ENCODE measurements at regions not wholly inside any gene's neighbourhood (a gene's known extent, or its start where the extent isn't known, plus 50 kb on each side); places are given as distances from the start of the nearest gene placed in this dataset.

DNA sequence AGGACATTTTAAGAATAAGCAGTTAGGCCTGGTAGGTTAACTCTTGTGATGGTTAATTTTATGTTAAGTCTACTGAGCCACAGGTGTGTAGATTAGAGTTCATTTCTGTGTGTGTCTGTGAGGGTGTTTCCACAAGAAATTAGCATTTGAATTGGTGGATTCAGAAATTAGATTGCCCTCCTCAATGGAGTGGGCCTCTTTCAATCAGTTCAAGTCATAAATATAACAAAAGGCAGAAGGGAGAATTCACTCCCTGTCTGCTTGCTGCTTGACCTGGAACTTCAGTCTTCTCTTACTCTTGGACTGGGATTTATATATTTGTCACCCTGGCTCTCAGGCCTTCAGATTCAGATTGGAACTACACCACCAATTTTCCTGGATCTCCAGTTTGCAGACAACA, 55.3 kb upstream of the POM121L12 start:
- no peak for DNase-seq (ENCODE audit: low read depth in 1 of 2, low spot score in 2 of 2)
- Histone ChIP-seq H3K9me3 (replicated peaks) (peaks cover 5% of the 10 kb centered on the region), H3K27me3 (replicated peaks) (no peaks in the 10 kb centered on the region), H3K36me3 (no peaks in the 10 kb centered on the region), H3K4me1 (replicated peaks) (no peaks in the 10 kb centered on the region), H3K4me3 (no peak overlapping the region), H3K27ac (no peak overlapping the region)

DNA sequence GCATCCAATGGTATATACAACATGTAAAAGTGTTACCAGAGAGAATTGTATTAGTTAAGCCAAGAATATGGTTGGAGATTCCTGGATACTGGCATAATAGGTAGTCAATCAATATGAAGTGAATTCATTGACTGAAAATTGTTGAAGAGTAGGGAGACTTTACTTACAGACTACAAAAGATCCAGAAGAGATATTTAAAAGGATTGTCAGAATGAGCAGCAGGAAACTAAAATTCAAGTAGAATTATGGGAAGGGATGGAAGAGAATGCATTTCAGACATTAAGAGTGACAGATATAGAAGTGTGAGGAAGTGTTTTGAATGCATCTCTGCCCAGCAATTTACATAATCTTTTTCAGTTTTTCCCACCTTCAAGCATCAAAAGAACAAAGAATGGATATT, 62.3 kb upstream of the POM121L12 start:
- DNase-seq (ENCODE audit: low read depth in 1 of 2, low spot score in 2 of 2) = no peak
- H3K4me3 ChIP-seq = no peak overlapping the region
- H3K27me3 ChIP-seq (replicated peaks) = no peaks in the 10 kb centered on the region
- no peak overlapping the region for H3K27ac ChIP-seq
- peaks cover 2% of the 10 kb centered on the region; the same call in 1 of the 2 replicates for H3K9me3 ChIP-seq (replicated peaks)
- H3K4me1 ChIP-seq (replicated peaks) = no peaks in the 10 kb centered on the region
- H3K36me3 ChIP-seq = no peaks in the 10 kb centered on the region

DNA sequence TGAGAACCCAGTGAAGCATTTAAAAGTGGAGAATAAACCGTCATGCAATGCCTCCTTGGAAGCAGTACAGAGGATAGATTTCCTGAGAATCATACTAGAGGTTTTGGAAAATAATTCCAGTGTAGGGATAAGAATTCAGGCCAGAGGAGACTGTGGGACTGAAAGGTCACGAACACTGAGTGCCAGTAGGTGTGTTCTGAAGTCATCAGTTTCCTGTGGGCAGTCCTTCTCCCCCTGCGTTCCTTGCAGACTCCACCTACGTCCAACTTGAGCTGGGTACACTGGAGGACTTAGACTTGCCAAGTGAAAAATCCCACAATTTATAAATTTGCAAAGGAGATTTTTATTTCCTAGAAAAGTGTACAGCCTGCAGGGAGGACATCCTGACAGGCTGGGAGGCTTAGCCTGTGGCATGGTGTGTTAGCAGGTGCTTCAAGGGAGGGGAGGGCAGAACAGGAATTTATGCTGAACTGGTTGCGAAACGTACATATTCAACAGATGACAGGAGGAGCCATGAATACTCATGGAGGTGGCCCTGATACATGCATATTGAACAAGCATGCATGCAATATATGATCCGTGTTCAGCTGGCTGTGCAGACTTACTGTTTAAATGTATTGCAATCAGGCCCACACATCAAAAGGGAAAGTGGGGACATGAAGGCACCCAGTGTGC, 72.9 kb upstream of the POM121L12 start:
- Histone ChIP-seq H3K9me3 (replicated peaks) (no peaks in the 10 kb centered on the region), H3K27ac (no peak overlapping the region), H3K4me3 (no peak overlapping the region), H3K36me3 (no peaks in the 10 kb centered on the region), H3K4me1 (replicated peaks) (no peaks in the 10 kb centered on the region), H3K27me3 (replicated peaks) (no peaks in the 10 kb centered on the region)
- DNase-seq (ENCODE audit: low read depth in 1 of 2, low spot score in 2 of 2) = no peak

DNA sequence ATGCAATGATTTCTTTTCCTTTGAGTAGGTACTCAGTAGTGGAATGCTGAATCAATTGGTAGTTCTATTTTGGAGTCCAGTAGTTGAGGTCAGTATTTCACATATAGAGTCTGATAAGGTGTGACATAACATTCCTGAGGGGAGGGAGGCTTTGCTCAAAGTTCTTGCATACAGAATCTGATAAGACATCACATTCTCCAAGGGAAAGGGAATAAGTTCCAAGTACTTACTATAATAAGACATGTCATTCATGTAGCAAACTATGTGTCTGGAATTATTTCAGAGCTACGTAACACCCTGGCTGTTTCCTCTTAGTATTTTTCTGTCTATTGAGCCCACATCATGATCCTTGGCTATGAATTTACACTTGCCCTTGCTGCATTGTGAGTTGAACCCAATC, 74.3 kb upstream of the POM121L12 start:
- Histone ChIP-seq H3K4me1 (replicated peaks) (no peaks in the 10 kb centered on the region), H3K27me3 (replicated peaks) (no peaks in the 10 kb centered on the region), H3K36me3 (no peaks in the 10 kb centered on the region), H3K4me3 (no peak overlapping the region), H3K9me3 (replicated peaks) (no peaks in the 10 kb centered on the region), H3K27ac (no peak overlapping the region)
- DNase-seq (ENCODE audit: low read depth in 1 of 2, low spot score in 2 of 2) = no peak

DNA sequence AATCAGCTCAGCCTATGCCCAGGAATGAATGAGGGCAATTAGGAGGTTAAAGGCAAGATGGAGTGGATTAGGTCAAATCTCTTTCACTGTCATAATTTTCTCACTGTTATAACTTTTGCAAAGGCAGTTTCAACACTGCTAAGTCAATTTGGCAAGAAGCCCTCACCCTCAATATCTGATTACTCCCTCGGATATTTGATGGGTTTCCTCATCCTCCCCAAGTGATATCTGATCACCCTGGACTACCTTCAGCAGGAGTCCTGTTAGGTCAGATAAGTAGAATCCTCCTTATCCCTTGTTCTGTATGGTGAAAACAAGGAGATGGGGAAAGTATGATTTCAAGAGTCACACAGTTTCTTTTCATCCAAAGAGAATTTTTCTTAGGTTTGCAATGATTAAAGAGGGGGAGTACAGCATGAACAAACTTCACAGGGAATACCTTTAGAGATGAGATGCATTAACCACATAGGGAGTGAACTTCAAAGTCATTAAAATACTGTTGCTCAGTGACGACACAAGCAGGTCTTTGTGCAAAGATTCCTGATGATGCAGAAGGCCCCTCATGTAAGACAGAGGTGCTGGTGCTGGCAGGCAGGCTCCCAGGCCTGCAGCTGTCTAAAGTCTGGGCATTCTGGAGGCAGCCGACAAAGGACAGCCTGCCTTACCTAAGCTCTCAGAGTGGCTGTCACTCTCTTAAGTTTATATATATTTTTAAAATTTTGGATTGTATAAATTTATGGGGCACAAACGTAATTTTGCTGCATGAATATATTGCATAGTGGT, 75.4 kb upstream of the POM121L12 start:
- Histone ChIP-seq H3K36me3 (no peaks in the 10 kb centered on the region), H3K27me3 (replicated peaks) (no peaks in the 10 kb centered on the region), H3K9me3 (replicated peaks) (no peaks in the 10 kb centered on the region), H3K4me1 (replicated peaks) (no peaks in the 10 kb centered on the region), H3K27ac (no peak overlapping the region), H3K4me3 (no peak overlapping the region)
- no peak for DNase-seq (ENCODE audit: low read depth in 1 of 2, low spot score in 2 of 2)

DNA sequence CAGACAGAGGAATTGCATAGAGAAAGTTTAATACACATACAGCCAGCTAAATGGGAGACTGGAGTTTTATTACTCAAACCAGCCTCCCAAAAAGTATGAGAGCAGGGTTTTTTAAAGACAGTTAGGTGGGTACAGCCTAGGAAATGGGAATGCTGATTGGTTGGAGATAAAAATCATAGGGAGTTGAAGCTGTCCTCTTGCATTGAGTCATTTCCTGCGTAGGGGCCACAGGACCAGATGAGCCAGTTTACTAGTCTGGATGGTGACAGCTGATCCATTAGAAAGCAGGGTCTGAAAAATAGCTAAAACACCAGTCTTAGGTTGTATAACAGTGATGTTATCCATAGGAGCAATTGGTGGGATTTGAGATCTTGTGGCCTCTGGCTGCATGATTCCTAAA, 76.1 kb upstream of the POM121L12 start:
- DNase-seq (ENCODE audit: low read depth in 1 of 2, low spot score in 2 of 2) = no peak
- no peaks in the 10 kb centered on the region for H3K36me3 ChIP-seq
- H3K4me1 ChIP-seq (replicated peaks) = no peaks in the 10 kb centered on the region
- no peak overlapping the region for H3K27ac ChIP-seq
- H3K27me3 ChIP-seq (replicated peaks) = no peaks in the 10 kb centered on the region
- H3K4me3 ChIP-seq = no peak overlapping the region
- no peaks in the 10 kb centered on the region for H3K9me3 ChIP-seq (replicated peaks)

DNA sequence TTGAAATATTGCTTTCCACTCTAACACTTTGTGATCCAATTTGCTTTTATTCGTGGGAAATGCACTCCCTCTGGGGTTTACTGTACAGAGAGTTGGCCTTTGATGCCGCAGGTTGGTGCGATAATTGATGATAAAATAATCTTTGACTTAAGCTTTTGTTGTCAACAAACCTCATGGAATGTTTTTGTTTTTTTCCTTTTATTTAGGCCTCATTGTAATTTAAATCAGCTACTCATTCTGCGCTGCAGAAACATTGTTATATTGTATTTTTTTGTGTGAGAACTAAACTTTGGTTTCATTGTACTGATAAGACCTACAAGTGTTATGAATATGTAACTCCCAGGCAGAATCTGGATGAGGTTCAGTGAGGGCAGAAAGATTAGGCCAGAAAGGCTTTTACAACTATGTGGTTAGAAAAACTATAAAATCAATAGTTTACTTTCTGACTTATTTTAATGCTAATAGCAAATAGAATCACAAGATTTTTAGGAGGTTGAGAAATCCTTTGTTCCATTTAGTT, 76.8 kb upstream of the POM121L12 start:
- no peaks in the 10 kb centered on the region for H3K36me3 ChIP-seq
- DNase-seq (ENCODE audit: low read depth in 1 of 2, low spot score in 2 of 2) = no peak
- no peak overlapping the region for H3K27ac ChIP-seq
- no peaks in the 10 kb centered on the region for H3K9me3 ChIP-seq (replicated peaks)
- no peak overlapping the region for H3K4me3 ChIP-seq
- no peaks in the 10 kb centered on the region for H3K27me3 ChIP-seq (replicated peaks)
- no peaks in the 10 kb centered on the region for H3K4me1 ChIP-seq (replicated peaks)

DNA sequence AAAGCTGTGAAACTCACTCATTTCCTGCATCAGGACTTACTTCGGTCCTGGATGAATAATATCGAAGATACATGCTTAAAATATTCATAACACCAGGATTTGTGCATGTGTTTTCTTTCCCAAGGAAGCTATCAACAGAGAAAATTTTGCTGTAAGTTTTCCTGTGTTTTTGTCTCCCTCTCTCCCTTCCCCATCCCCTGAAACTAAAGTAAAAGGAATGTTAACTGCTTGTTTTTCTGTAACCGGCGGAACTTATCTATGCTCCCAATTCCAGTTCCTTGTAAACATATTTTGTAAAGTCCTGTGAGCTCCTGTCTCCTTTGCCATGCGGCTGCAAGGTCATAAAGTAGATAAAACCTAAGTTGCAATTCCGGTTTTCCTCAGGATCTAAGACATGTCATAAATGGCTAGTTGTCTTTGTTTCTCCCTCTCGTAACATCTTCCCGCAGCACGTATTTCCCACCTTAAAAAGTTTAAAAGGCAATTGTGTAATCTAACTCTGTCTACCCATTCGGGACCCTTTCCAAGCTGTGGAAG, 79.0 kb upstream of the POM121L12 start:
- Histone ChIP-seq H3K4me1 (replicated peaks) (no peaks in the 10 kb centered on the region), H3K9me3 (replicated peaks) (no peaks in the 10 kb centered on the region), H3K4me3 (no peak overlapping the region), H3K36me3 (no peaks in the 10 kb centered on the region), H3K27ac (no peak overlapping the region), H3K27me3 (replicated peaks) (no peaks in the 10 kb centered on the region)
- no peak for DNase-seq (ENCODE audit: low read depth in 1 of 2, low spot score in 2 of 2)

DNA sequence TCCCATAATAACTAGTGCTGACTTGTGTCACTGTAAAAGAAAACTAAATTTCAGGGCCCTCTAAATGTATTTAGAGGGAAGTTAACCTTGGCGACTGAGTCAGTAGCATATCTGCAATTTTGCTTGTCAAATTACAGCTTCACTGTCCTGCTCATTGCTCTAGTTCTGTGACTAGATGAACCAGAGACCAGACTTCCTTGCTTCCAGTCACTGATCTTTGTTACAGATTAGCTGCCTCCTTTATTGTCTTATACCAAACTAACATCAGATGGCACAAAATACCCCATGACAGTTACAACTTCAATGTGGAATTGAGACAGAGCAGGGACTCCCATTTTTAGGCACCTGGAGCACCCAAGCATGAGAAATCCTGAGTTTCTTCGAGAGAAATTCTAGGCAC, 79.9 kb upstream of the POM121L12 start:
- Histone ChIP-seq H3K27ac (no peak overlapping the region), H3K27me3 (replicated peaks) (no peaks in the 10 kb centered on the region), H3K36me3 (no peaks in the 10 kb centered on the region), H3K4me1 (replicated peaks) (no peaks in the 10 kb centered on the region), H3K9me3 (replicated peaks) (no peaks in the 10 kb centered on the region), H3K4me3 (no peak overlapping the region)
- DNase-seq (ENCODE audit: low read depth in 1 of 2, low spot score in 2 of 2) = no peak

DNA sequence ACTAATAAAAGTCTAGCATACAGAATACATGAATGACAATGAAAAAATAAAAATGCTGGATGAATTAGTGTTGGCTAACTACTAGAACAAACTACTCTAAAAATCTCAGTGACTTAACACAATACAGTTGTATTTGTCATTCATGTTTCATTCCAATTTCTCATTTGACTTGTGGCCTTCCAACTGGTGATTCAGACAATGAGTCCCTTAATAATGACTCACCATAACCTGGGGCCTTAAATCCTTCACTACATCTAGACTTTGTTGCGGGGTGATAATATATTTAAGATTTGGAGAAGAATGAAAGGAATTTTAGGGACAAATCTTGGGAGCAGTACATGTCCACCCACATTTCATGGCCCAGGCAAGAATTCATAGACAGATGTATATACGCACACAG, 90.5 kb upstream of the POM121L12 start:
- DNase-seq (ENCODE audit: low read depth in 1 of 2, low spot score in 2 of 2) = no peak
- Histone ChIP-seq H3K4me3 (no peak overlapping the region), H3K27ac (no peak overlapping the region)

DNA sequence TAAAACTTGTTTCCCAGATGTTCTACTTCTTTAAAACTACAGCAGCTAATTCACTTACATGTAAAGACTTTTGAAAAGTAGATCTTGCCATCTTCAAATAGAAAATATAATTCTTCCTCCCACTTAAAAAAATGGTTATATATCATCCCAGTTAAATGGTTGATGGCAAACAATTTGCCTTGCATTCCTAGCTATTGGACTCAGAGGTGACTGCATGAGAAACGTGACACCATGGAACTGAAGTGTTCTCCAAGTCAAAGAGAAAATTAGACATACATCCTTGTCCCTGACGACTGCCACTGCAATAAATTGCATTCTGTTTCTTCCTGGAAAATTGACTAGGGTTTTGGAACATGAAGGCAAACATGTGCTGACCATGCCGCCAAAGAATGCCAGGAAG, 95.0 kb upstream of the POM121L12 start:
- Histone ChIP-seq H3K4me1 (replicated peaks) (no peaks in the 10 kb centered on the region), H3K9me3 (replicated peaks) (no peaks in the 10 kb centered on the region), H3K4me3 (no peak overlapping the region), H3K36me3 (no peaks in the 10 kb centered on the region), H3K27me3 (replicated peaks) (no peaks in the 10 kb centered on the region), H3K27ac (no peak overlapping the region)
- DNase-seq (ENCODE audit: low read depth in 1 of 2, low spot score in 2 of 2) = no peak

More for the DNA sequence above, 90.5 kb upstream of the POM121L12 start:
- no peaks in the 10 kb centered on the region for H3K36me3 ChIP-seq
- no peaks in the 10 kb centered on the region for H3K27me3 ChIP-seq (replicated peaks)
- no peaks in the 10 kb centered on the region for H3K4me1 ChIP-seq (replicated peaks)
- H3K9me3 ChIP-seq (replicated peaks) = no peaks in the 10 kb centered on the region

DNA sequence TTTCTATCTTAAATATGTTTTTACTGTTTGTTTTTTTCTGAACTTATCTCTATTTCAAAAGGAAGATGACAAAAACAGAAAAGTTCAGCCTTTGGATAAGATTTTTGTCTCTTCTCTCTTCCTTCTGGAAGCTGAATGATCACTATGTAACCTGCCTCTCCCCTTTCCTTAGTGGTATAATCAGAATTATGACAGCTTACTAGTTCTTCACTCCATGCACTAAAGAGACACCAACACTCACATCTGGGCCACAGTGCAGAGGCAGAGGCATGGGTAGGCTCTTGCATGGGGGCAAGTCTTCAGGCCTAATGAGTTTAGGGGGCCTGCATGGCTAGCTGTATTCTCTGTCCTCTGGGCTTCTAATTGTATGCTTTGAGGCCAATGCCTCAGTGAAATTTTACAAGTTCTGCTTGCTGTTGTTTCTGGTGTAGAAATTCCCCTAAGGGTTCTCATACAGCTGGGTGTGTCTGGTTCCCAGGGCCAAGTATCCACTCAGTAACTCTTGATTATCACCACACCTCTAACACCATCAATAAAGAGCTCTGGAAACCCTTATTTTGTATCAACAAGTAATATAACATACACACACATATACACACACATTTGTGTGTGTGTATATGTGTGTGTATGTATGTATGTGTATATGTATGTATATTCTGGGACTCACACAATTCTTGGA, 96.8 kb upstream of the POM121L12 start:
- peaks cover 5% of the 10 kb centered on the region; the same call in 1 of the 2 replicates for H3K9me3 ChIP-seq (replicated peaks)
- no peaks in the 10 kb centered on the region for H3K36me3 ChIP-seq
- H3K27ac ChIP-seq = no peak overlapping the region
- no peak overlapping the region for H3K4me3 ChIP-seq
- no peak for DNase-seq (ENCODE audit: low read depth in 1 of 2, low spot score in 2 of 2)
- H3K4me1 ChIP-seq (replicated peaks) = no peaks in the 10 kb centered on the region
- H3K27me3 ChIP-seq (replicated peaks) = no peaks in the 10 kb centered on the region

DNA sequence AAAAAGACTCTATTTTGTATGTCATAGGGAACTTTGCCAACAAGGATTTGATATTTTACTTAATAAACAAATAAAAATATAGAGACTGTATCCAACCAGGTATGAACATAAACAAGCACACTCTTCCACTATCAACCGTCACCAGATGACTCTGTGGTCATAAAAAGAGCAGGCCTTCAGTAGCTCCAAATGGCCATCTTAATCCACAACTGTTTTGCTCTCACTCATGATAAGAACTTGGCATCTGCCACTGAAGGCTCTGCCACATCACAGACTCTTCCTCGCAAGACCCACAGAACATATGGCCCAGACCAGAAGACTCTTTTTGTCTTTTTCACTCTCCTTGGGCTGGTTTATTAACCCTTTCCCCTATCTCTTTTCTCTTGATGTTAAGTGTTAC, 98.7 kb upstream of the POM121L12 start:
- Histone ChIP-seq H3K4me3 (no peak overlapping the region), H3K9me3 (replicated peaks) (peaks cover 5% of the 10 kb centered on the region; the same call in 1 of the 2 replicates), H3K36me3 (no peaks in the 10 kb centered on the region), H3K27ac (no peak overlapping the region), H3K27me3 (replicated peaks) (no peaks in the 10 kb centered on the region), H3K4me1 (replicated peaks) (no peaks in the 10 kb centered on the region)
- no peak for DNase-seq (ENCODE audit: low read depth in 1 of 2, low spot score in 2 of 2)

DNA sequence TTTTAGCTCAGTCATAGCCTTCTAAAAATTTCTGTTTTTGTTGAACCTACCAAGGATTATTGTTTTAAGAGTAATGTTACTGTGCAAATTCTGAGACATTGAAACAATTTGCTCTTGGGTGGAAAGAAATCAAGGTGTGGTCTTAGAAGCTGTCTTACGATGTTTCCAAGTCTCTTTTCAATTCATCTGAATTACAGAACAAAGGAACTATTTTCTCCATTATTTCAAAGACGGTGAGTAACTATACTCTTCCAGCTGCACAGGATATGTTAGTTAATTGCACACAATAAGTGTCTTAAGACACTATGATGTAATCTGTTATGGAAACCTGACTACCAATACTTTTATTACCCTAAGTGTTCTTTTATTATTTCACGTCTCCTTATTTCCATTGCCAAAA, 106.8 kb upstream of the POM121L12 start:
- Histone ChIP-seq H3K4me1 (replicated peaks) (no peaks in the 10 kb centered on the region), H3K27me3 (replicated peaks) (no peaks in the 10 kb centered on the region), H3K9me3 (replicated peaks) (no peaks in the 10 kb centered on the region; the same call in 1 of the 2 replicates), H3K4me3 (no peak overlapping the region), H3K27ac (no peak overlapping the region), H3K36me3 (no peaks in the 10 kb centered on the region)
- no peak for DNase-seq (ENCODE audit: low read depth in 1 of 2, low spot score in 2 of 2)

Measured in SJSA1 (cell line).